ENCODE measurements at regions not wholly inside any gene's neighbourhood (a gene's known extent, or its start where the extent isn't known, plus 50 kb on each side); places are given as distances from the start of the nearest gene placed in this dataset.

DNA sequence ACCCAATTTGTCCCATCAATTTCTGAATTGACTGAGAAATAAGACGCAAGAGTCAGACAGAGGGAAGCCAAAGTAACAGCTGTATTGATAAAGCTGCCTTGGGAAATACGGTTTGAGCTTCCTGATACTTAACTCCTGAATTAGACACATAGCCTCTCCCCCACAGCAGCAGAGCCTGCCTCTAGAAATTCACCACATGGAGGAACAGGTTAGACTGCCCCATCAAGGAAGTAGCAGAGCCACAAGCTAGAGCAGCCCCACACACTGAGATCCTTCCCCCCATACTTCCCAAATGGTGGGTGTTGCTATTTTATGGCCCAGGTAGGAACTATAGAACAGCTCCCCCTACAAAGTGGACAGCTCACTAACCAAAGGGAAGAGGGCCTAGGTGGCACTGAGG, 220.0 kb downstream of the SMAD2 start:
- H3K27me3 ChIP-seq (ENCODE audit: control insufficient read depth in 2 of 2, insufficient read depth in 2 of 2, low read length in 2 of 2) = no peaks in the 10 kb centered on the region
- no peaks in the 10 kb centered on the region for H4K20me1 ChIP-seq (ENCODE audit: insufficient read depth, low read length)
- no peak for DNase-seq
- Mint-ChIP-seq H3K27ac (no peak overlapping the region), H3K27me3 (ENCODE audit: low read depth in 3 of 3) (peaks cover 1 to 4% (median 2%) of the 10 kb centered on the region in 3 donors), H3K9me3 (peaks cover 0 to 7% (median 1%) of the 10 kb centered on the region in 7 donors), H3K4me3 (no peak overlapping the region), H3K4me1 (no peaks in the 10 kb centered on the region), H3K36me3 (no peaks in the 10 kb centered on the region)
- no peak overlapping the region for H3K4me2 ChIP-seq (replicated peaks; ENCODE audit: extremely low read depth, low read length, poor library complexity, severe bottlenecking)
- no peaks in the 10 kb centered on the region for H3K9me3 ChIP-seq (replicated peaks in 1 of 2; ENCODE audit: control insufficient read depth in 1 of 2, insufficient read depth in 1 of 2, low read length in 2 of 2)
- no peaks in the 10 kb centered on the region for H3K4me1 ChIP-seq (ENCODE audit: control insufficient read depth in 1 of 2, insufficient read depth in 2 of 2, low read length in 2 of 2)
- WGBS (ENCODE audit: insufficient coverage) = 100% methylated on average over 1 of the region's 2 CpGs
- no peak overlapping the region for H3K9ac ChIP-seq (ENCODE audit: insufficient read depth, low read length, poor library complexity, severe bottlenecking)
- H3K36me3 ChIP-seq (replicated peaks in 1 of 2; ENCODE audit: control insufficient read depth in 1 of 2, insufficient read depth in 2 of 2, low read length in 2 of 2) = no peaks in the 10 kb centered on the region
- no peak overlapping the region for H3K4me3 ChIP-seq (replicated peaks in 1 of 3; ENCODE audit: low read depth in 2 of 3, low read length in 3 of 3)
- H2AFZ ChIP-seq (ENCODE audit: insufficient read depth, low read depth, low read length, poor library complexity, severe bottlenecking) = no peak overlapping the region
- no peak overlapping the region for H3K27ac ChIP-seq (ENCODE audit: low read depth in 1 of 2, low read length in 2 of 2)
- intact Hi-C loops (cut with micrococcal nuclease) = no loop called here
- no peak for TF ChIP-seq CTCF (IDR thresholded peaks at IDR 0.05)
- H3K79me2 ChIP-seq (ENCODE audit: insufficient read depth, low read length) = no peaks in the 10 kb centered on the region

GRCh38 chr18:47709556-47709955, 220.9 kb downstream of the SMAD2 start:
- Mint-ChIP-seq H3K9me3 (peaks cover 0 to 9% (median 1%) of the 10 kb centered on the region in 7 donors), H3K27me3 (ENCODE audit: low read depth in 3 of 3) (peaks cover 1 to 4% (median 2%) of the 10 kb centered on the region in 3 donors), H3K4me3 (no peak overlapping the region), H3K27ac (no peak overlapping the region), H3K4me1 (no peaks in the 10 kb centered on the region), H3K36me3 (no peaks in the 10 kb centered on the region)
- TF ChIP-seq CTCF (IDR thresholded peaks at IDR 0.05) = no peak
- DNase-seq = no peak
- WGBS (ENCODE audit: insufficient coverage) = 49% methylated on average over 4 of the region's 4 CpGs
- no peaks in the 10 kb centered on the region for H3K79me2 ChIP-seq (ENCODE audit: insufficient read depth, low read length)
- no peak overlapping the region for H3K4me2 ChIP-seq (replicated peaks; ENCODE audit: extremely low read depth, low read length, poor library complexity, severe bottlenecking)
- no peak overlapping the region for H3K9ac ChIP-seq (ENCODE audit: insufficient read depth, low read length, poor library complexity, severe bottlenecking)
- H3K9me3 ChIP-seq (replicated peaks in 1 of 2; ENCODE audit: control insufficient read depth in 1 of 2, insufficient read depth in 1 of 2, low read length in 2 of 2) = no peaks in the 10 kb centered on the region
- H3K4me3 ChIP-seq (replicated peaks in 1 of 3; ENCODE audit: low read depth in 2 of 3, low read length in 3 of 3) = no peak overlapping the region
- H3K4me1 ChIP-seq (ENCODE audit: control insufficient read depth in 1 of 2, insufficient read depth in 2 of 2, low read length in 2 of 2) = no peaks in the 10 kb centered on the region
- intact Hi-C loops (cut with micrococcal nuclease) = no loop called here
- no peaks in the 10 kb centered on the region for H3K27me3 ChIP-seq (ENCODE audit: control insufficient read depth in 2 of 2, insufficient read depth in 2 of 2, low read length in 2 of 2)
- H3K27ac ChIP-seq (ENCODE audit: low read depth in 1 of 2, low read length in 2 of 2) = no peak overlapping the region
- H2AFZ ChIP-seq (ENCODE audit: insufficient read depth, low read depth, low read length, poor library complexity, severe bottlenecking) = no peak overlapping the region
- H4K20me1 ChIP-seq (ENCODE audit: insufficient read depth, low read length) = no peaks in the 10 kb centered on the region
- H3K36me3 ChIP-seq (replicated peaks in 1 of 2; ENCODE audit: control insufficient read depth in 1 of 2, insufficient read depth in 2 of 2, low read length in 2 of 2) = no peaks in the 10 kb centered on the region
